GM10248 (cell line): ENCODE measurements at regions not wholly inside any gene's neighbourhood (a gene's known extent, or its start where the extent isn't known, plus 50 kb on each side); places are given as distances from the start of the nearest gene placed in this dataset.

ENCODE experiments used
- CTCF ChIA-PET: fragments of 300-600 bp; sonication (Branson Sonifier 250); formaldehyde crosslinking; extraction: SDS; loops from one replicate; lab custom pipeline; 2021; ENCODE audit warnings: antibody characterized with exemption; lab: Yijun Ruan, JAX
- POLR2A ChIA-PET: fragments of 350-650 bp; sonication (Branson Sonifier 250); formaldehyde crosslinking; extraction: SDS; loops from one replicate; lab custom pipeline; 2020; ENCODE audit warnings: antibody characterized with exemption; lab: Yijun Ruan, JAX
- DNase-seq: peaks from one replicate; pipeline ENCODE4 v3.0.0; 2012; ENCODE audit errors: extremely low spot score
- TF ChIP-seq, protein P1 (sequence below): IDR thresholded peaks from 2 replicates; pipeline ENCODE4 v1.5.1; 2012; ENCODE audit warnings: mild to moderate bottlenecking, low read depth; ENCODE audit errors: extremely low read depth, missing control alignments, control extremely low read depth

DNA sequence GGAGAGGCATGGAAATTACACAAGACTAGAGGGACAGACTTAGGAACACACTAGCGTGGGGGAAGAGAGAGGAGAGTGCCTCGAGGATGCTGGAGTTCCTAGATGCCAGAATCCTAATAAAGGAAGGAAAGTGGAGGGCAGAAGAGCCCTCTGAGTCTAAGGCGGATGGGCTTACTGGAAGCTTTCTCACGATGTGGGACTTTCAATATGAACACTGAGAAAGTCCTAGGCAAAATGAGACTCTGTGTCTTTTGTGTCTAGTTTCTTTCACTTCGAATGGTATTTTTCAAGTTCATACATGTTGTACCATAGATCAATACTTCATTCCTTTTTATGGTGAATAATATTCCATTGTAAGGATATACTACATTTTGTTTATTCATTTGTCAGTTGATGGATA lies 239.4 kb downstream of the NSG2 start:
- ChIA-PET POLR2A (no interaction called here), CTCF (interaction anchor here (0.6 kb wide), 1 partner anchor 19 kb away, joined by 3 read pairs; no protein-coding TSS in a partner anchor)
- DNase-seq: no peak
- TF ChIP-seq, protein P1, sequence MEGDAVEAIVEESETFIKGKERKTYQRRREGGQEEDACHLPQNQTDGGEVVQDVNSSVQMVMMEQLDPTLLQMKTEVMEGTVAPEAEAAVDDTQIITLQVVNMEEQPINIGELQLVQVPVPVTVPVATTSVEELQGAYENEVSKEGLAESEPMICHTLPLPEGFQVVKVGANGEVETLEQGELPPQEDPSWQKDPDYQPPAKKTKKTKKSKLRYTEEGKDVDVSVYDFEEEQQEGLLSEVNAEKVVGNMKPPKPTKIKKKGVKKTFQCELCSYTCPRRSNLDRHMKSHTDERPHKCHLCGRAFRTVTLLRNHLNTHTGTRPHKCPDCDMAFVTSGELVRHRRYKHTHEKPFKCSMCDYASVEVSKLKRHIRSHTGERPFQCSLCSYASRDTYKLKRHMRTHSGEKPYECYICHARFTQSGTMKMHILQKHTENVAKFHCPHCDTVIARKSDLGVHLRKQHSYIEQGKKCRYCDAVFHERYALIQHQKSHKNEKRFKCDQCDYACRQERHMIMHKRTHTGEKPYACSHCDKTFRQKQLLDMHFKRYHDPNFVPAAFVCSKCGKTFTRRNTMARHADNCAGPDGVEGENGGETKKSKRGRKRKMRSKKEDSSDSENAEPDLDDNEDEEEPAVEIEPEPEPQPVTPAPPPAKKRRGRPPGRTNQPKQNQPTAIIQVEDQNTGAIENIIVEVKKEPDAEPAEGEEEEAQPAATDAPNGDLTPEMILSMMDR: no peak

DNA sequence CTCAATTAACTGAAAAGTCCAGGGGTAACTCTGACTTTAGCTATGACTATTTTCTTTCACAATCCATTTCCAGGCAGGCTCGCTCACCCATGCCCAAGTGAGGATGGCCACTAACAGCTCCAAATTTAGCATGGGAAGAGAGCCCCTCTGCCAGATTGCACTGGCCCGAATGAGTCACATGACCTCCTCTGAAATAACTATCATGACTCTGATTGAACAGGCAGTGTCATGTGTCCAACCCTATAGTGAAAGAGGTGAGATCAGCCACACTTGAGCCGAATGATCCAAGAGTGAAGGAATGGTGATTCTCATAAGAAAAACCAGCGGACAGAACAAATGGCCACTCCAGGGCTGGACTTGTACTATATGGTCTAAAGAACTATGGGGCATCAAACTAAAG lies 242.3 kb downstream of the NSG2 start:
- TF ChIP-seq, protein P1: no peak
- no peak for DNase-seq
- CTCF ChIA-PET: interaction anchor here (2.2 kb wide), 1 partner anchor 13 kb away, joined by 6 read pairs; no protein-coding TSS in a partner anchor
- POLR2A ChIA-PET: no interaction called here

DNA sequence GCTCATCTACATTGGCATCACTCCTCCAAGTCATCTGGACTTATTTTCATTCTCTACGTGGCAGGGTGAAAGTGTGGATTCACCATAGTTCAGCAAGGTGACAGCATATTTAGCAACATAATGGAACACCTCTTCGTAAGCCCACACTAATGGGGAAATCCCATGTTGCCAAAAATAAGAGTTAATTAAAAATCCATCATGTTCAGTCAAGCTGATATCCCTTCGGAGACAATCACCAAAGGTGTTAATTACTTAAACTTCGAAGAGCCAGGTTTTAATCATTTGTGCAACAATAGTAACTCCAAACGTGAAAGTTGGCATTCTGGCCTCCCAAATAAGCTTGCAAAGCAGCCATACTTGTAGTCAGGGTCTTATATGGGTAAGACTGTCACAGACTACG lies 242.9 kb downstream of the NSG2 start:
- no peak for DNase-seq
- TF ChIP-seq, protein P1: no peak
- POLR2A ChIA-PET: no interaction called here
- CTCF ChIA-PET: interaction anchor here (2.2 kb wide), 1 partner anchor 12 kb away, joined by 6 read pairs; no protein-coding TSS in a partner anchor

DNA sequence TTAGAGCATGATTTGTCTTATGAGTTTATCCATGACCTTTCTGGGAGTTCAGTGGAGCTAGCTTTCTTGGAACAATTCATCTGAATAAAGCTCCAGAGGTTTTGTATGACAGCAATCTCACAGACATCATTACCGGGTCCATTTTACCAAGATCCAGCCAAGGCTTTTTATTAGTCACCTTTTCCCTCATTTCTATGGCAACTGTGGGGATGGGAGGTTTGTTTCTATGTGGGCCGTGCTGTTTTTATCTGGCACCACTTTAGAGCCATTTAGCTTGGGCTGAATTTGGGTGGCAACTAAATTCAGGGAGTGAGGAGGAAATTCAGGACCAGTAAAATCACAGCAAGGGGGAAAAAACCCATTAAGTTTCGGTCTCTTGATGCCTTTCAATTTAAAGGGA lies 245.7 kb downstream of the NSG2 start:
- ChIA-PET POLR2A (no interaction called here), CTCF (interaction anchor here (1.1 to 1.2 kb wide), 3 partner anchors 10 to 19 kb away, joined by 3 to 6 read pairs (median 4); no protein-coding TSS in a partner anchor)
- TF ChIP-seq, protein P1: no peak
- no peak for DNase-seq

DNA sequence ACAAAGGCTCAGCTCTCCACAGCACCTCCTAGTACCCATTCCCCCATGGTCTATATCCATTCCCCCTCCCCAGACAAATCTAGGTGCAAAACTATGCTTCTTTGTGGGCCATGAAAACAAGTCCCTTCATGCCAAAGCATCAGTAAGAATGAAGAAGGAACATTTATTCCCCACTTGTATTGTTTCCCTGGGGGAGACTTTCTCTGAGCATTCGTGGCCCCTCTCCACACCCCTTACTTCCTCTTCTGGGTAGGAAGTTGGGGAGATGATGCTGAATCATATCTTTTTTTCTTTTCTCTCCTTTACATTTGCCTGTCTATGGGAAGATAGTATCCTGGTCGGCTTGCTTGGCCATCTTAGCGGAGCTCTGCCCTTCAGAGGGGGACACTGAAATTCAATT lies 246.8 kb downstream of the NSG2 start:
- no peak for DNase-seq
- ChIA-PET CTCF (interaction anchor here (1.1 to 2.0 kb wide), 4 partner anchors 8 to 20 kb away, joined by 3 to 6 read pairs (median 4); no protein-coding TSS in a partner anchor), POLR2A (no interaction called here)
- TF ChIP-seq, protein P1: no peak

DNA sequence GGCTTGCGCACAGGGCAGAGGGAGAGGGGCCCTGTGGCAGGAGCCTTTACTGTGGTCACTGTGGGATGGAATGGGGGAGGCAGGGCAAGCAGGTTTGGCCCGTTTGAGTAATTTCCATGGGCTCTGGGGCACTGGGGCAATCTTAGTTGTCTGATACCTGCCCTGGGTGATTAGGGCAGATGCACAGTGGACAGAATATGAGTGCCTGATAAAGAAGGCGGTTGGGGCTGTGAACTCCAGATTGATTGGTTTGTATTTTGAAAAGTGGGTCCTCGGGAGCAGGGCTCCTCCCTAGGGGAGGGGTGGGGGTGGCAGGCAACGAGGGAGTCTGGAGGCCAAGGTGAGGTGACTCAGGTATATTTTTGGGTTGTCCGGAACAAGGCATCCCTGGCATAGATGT lies 247.5 kb downstream of the NSG2 start:
- POLR2A ChIA-PET: no interaction called here
- CTCF ChIA-PET: interaction anchor here (1.3 to 2.0 kb wide), 3 partner anchors 9 to 19 kb away, joined by 3 to 6 read pairs (median 3); no protein-coding TSS in a partner anchor
- TF ChIP-seq, protein P1: no peak
- no peak for DNase-seq
